H1 (cell line): ENCODE measurements at regions not wholly inside any gene's neighbourhood (a gene's known extent, or its start where the extent isn't known, plus 50 kb on each side); places are given as distances from the start of the nearest gene placed in this dataset.

Experiments
- CTCF ChIA-PET: fragments of 300-600 bp; sonication (Branson Sonifier 250); formaldehyde crosslinking; loops from one replicate; lab custom pipeline; 2021; ENCODE audit not compliant: partially characterized antibody; lab: Charles Lee
- POLR2A ChIA-PET: fragments of 300-600 bp; sonication (Branson Sonifier 250); formaldehyde crosslinking; loops from one replicate; lab custom pipeline; 2021; ENCODE audit warnings: inconsistent platforms; ENCODE audit not compliant: partially characterized antibody; lab: Charles Lee
- DNase-seq, 2 experiments: peaks; one replicate each; pipeline versions ENCODE4 v3.0.0 to v3.0.0-alpha.2; 2010 to 2022; ENCODE audit warnings: low spot score in 2 of 2, low read depth in 1 of 2, mixed read lengths in 1 of 2
- FAIRE-seq: peaks from 2 replicates; lab custom pipeline; 2011; peaks lifted over from hg19 to GRCh38; lab: Jason Lieb, UNC
- H2AFZ ChIP-seq: 2 replicates; pipeline ENCODE4 v1.8.1; 2012; ENCODE audit warnings: low read length, inconsistent platforms
- H2AK5ac ChIP-seq: 2 replicates; pipeline ENCODE4 v1.6.1; 2013; ENCODE audit warnings: low read depth, low read length
- H2BK120ac ChIP-seq: replicated peaks from 2 replicates; pipeline ENCODE3; 2013; ENCODE audit warnings: low read depth, low read length, inconsistent platforms
- H2BK12ac ChIP-seq: 2 replicates; pipeline ENCODE4 v1.6.1; 2013; ENCODE audit warnings: low read depth, low read length
- H2BK15ac ChIP-seq: 2 replicates; pipeline ENCODE4 v1.6.1; 2013; ENCODE audit warnings: low read length
- H2BK20ac ChIP-seq: 2 replicates; pipeline ENCODE4 v1.6.1; 2013; ENCODE audit warnings: low read length
- H2BK5ac ChIP-seq: 2 replicates; pipeline ENCODE4 v1.6.1; 2013; ENCODE audit warnings: low read depth, low read length
- H3K14ac ChIP-seq: 2 replicates; pipeline ENCODE4 v1.6.1; 2013; ENCODE audit warnings: inconsistent platforms; ENCODE audit not compliant: insufficient read length
- H3K18ac ChIP-seq: 2 replicates; pipeline ENCODE4 v1.6.1; 2013; ENCODE audit warnings: low read length; ENCODE audit errors: extremely low read depth
- H3K23ac ChIP-seq: 2 replicates; pipeline ENCODE4 v1.6.1; 2013; ENCODE audit warnings: inconsistent platforms; ENCODE audit not compliant: insufficient read length
- H3K23me2 ChIP-seq: 2 replicates; pipeline ENCODE4 v1.6.1; 2013; ENCODE audit warnings: low read depth, low read length
- H3K27ac ChIP-seq: 2 replicates; pipeline ENCODE4 v1.6.1; 2011; ENCODE audit warnings: low read depth, low read length, inconsistent platforms
- H3K27me3 ChIP-seq, 4 experiments: replicated peaks in 1 of 4; 1 replicate in 1 of 4; 2 replicates in 3 of 4; pipeline versions ENCODE4 v1.6.1 to v1.8.1; 2011 to 2013; ENCODE audit warnings: low read length in 3 of 4, mild to moderate bottlenecking in 3 of 4, inconsistent platforms in 2 of 4, mixed read lengths in 2 of 4, moderate library complexity in 1 of 4; ENCODE audit not compliant: control insufficient read depth in 3 of 4, insufficient read depth in 3 of 4; ENCODE audit errors: extremely low read depth in 1 of 4
- H3K36me3 ChIP-seq, 4 experiments: 2 replicates each; pipeline versions ENCODE4 v1.6.1 to v1.8.1; 2011 to 2013; ENCODE audit warnings: mild to moderate bottlenecking in 4 of 4, low read length in 3 of 4, moderate library complexity in 2 of 4, control low read depth in 1 of 4, inconsistent platforms in 1 of 4; ENCODE audit not compliant: insufficient read depth in 4 of 4, control insufficient read depth in 2 of 4
- H3K4ac ChIP-seq: replicated peaks from 2 replicates; pipeline ENCODE3; 2013; ENCODE audit warnings: low read length, low read depth, mixed read lengths, inconsistent platforms; ENCODE audit not compliant: insufficient read length
- H3K4me1 ChIP-seq, 4 experiments: replicated peaks in 1 of 4; 1 replicate in 1 of 4; 2 replicates in 3 of 4; pipeline versions ENCODE4 v1.6.1 to v1.8.1; 2011 to 2013; ENCODE audit warnings: low read length in 3 of 4, inconsistent platforms in 2 of 4, mixed read lengths in 1 of 4; ENCODE audit not compliant: insufficient read depth in 4 of 4, control insufficient read depth in 3 of 4
- H3K4me2 ChIP-seq, 2 experiments: 2 replicates each; pipeline versions ENCODE4 v1.6.1 to v1.8.1; 2011 to 2013; ENCODE audit warnings: low read depth in 2 of 2, low read length in 2 of 2, control low read depth in 1 of 2, inconsistent platforms in 1 of 2, mild to moderate bottlenecking in 1 of 2; ENCODE audit not compliant: insufficient read depth in 1 of 2
- H3K4me3 ChIP-seq, 4 experiments: fragments of 200-600, 300-600 bp in 1 of 4; sonication (generic), shearing (Covaris generic), sonication (Bioruptor Twin) in 1 of 4; 2 replicates each; pipeline versions ENCODE4 v1.5.1 to v1.8.1; 2011 to 2016; ENCODE audit warnings: low read length in 4 of 4, low read depth in 3 of 4, control low read depth in 2 of 4, inconsistent platforms in 2 of 4, mild to moderate bottlenecking in 2 of 4, mixed read lengths in 1 of 4, moderate library complexity in 1 of 4; ENCODE audit not compliant: insufficient read depth in 2 of 4; ENCODE audit errors: extremely low read depth in 1 of 4
- H3K56ac ChIP-seq: replicated peaks from 2 replicates; pipeline ENCODE3; 2013; ENCODE audit warnings: low read depth, mild to moderate bottlenecking, mixed read lengths, low read length, inconsistent platforms; ENCODE audit not compliant: insufficient read length
- H3K79me1 ChIP-seq: 2 replicates; pipeline ENCODE4 v1.6.1; 2013; ENCODE audit warnings: low read depth, low read length, control low read depth
- H3K79me2 ChIP-seq, 2 experiments: 2 replicates each; pipeline versions ENCODE4 v1.6.1 to v1.8.1; 2012 to 2013; ENCODE audit warnings: low read length in 2 of 2, mild to moderate bottlenecking in 2 of 2, inconsistent platforms in 1 of 2; ENCODE audit not compliant: insufficient read depth in 2 of 2, control insufficient read depth in 1 of 2
- H3K9ac ChIP-seq, 4 experiments: replicated peaks in 1 of 4; 1 replicate in 1 of 4; 2 replicates in 3 of 4; pipeline versions ENCODE4 v1.6.1 to v1.8.1; 2011 to 2013; ENCODE audit warnings: low read depth in 3 of 4, low read length in 3 of 4, control low read depth in 2 of 4, mild to moderate bottlenecking in 2 of 4, moderate library complexity in 2 of 4, inconsistent platforms in 1 of 4; ENCODE audit errors: extremely low read depth in 1 of 4
- H3K9me3 ChIP-seq, 2 experiments: 2 replicates each; pipeline versions ENCODE4 v1.6.1 to v1.8.1; 2012 to 2013; ENCODE audit warnings: mild to moderate bottlenecking in 2 of 2, moderate library complexity in 2 of 2, control low read depth in 1 of 2, inconsistent platforms in 1 of 2, low read depth in 1 of 2, low read length in 1 of 2, mixed read lengths in 1 of 2; ENCODE audit not compliant: insufficient read depth in 2 of 2
- H4K20me1 ChIP-seq, 2 experiments: replicated peaks in 1 of 2; 2 replicates each; pipeline versions ENCODE3 to v1.8.1; 2011 to 2013; ENCODE audit warnings: inconsistent platforms in 2 of 2, low read length in 2 of 2, mild to moderate bottlenecking in 1 of 2; ENCODE audit not compliant: insufficient read depth in 2 of 2, control insufficient read depth in 1 of 2
- H4K5ac ChIP-seq: 2 replicates; pipeline ENCODE4 v1.6.1; 2013; ENCODE audit warnings: low read length, low read depth, mixed read lengths, inconsistent platforms; ENCODE audit not compliant: insufficient read length
- H4K8ac ChIP-seq: 2 replicates; pipeline ENCODE4 v1.8.0; 2013; ENCODE audit warnings: mild to moderate bottlenecking, moderate library complexity, low read length, inconsistent platforms; ENCODE audit not compliant: insufficient read depth; ENCODE audit errors: extremely low read depth
- H4K91ac ChIP-seq: replicated peaks from 2 replicates; pipeline ENCODE3; 2013; ENCODE audit warnings: low read length, mixed read lengths, inconsistent platforms; ENCODE audit not compliant: insufficient read length
- BACH1 ChIP-seq: IDR thresholded peaks from 2 replicates; pipeline ENCODE4 v1.6.1; 2012; ENCODE audit warnings: low read length, improper control_type of control experiment
- BRCA1 ChIP-seq: IDR thresholded peaks from 2 replicates; pipeline ENCODE4 v1.6.1; 2012; ENCODE audit warnings: low read depth, low read length, improper control_type of control experiment
- CHD1 ChIP-seq: IDR thresholded peaks from 2 replicates; pipeline ENCODE4 v1.6.1; 2012; ENCODE audit warnings: low read depth, low read length, improper control_type of control experiment
- CREB1 ChIP-seq: IDR thresholded peaks from 2 replicates; pipeline ENCODE4 v1.6.1; 2012; ENCODE audit warnings: inconsistent platforms
- CTCF ChIP-seq, 3 experiments: IDR thresholded peaks; 1 replicate in 2 of 3; 2 replicates in 1 of 3; pipeline versions ENCODE4 v1.5.1 to v1.6.1; 2011; ENCODE audit warnings: low read length in 3 of 3, mild to moderate bottlenecking in 3 of 3, inconsistent platforms in 2 of 3, low read depth in 1 of 3, moderate library complexity in 1 of 3; ENCODE audit not compliant: insufficient read depth in 1 of 3; ENCODE audit errors: control extremely low read depth in 1 of 3
- GTF2F1 ChIP-seq: IDR thresholded peaks from 2 replicates; pipeline ENCODE4 v1.6.1; 2012; ENCODE audit warnings: low read depth, low read length, improper control_type of control experiment, borderline replicate concordance
- PHF8 ChIP-seq: fragments of 200-600 bp; sonication (generic); conservative IDR thresholded peaks from 2 replicates; pipeline ENCODE4 v1.7.1; 2012; ENCODE audit warnings: low read depth, mild to moderate bottlenecking, inconsistent platforms, low read length, moderate library complexity
- POLR2AphosphoS5 ChIP-seq: IDR thresholded peaks from 2 replicates; pipeline ENCODE4 v1.6.1; 2011; ENCODE audit warnings: low read depth, low read length
- SAP30 ChIP-seq: fragments of 300-600 bp; sonication (generic); IDR thresholded peaks from 2 replicates; pipeline ENCODE4 v1.7.1; 2012; ENCODE audit warnings: low read length, moderate library complexity, mild to moderate bottlenecking, inconsistent platforms; ENCODE audit not compliant: insufficient read depth, insufficient replicate concordance
- SIN3A ChIP-seq, 2 experiments: IDR thresholded peaks in 1 of 2; conservative IDR thresholded peaks in 1 of 2; 2 replicates each; pipeline ENCODE4 v1.6.1; 2011 to 2012; ENCODE audit warnings: low read length in 2 of 2, improper control_type of control experiment in 1 of 2, low read depth in 1 of 2, mild to moderate bottlenecking in 1 of 2
- SIRT6 ChIP-seq: IDR thresholded peaks from one replicate; pipeline ENCODE4 v1.7.1; 2012; ENCODE audit warnings: low read length, inconsistent platforms
- SIX5 ChIP-seq: IDR thresholded peaks from 2 replicates; pipeline ENCODE4 v1.6.1; 2011; ENCODE audit warnings: mild to moderate bottlenecking, low read depth, low read length
- ZNF274 ChIP-seq: IDR thresholded peaks from 2 replicates; pipeline ENCODE4 v1.7.0; 2012; ENCODE audit warnings: low read length, borderline replicate concordance; ENCODE audit errors: extremely low read depth

- H3K4ac ChIP-seq = no peak overlapping the region
- no peak overlapping the region for H4K8ac ChIP-seq
- H3K56ac ChIP-seq = no peak overlapping the region
- H3K27me3 ChIP-seq = no peaks in the 10 kb centered on the region
- H2BK12ac ChIP-seq = no peak overlapping the region
- no peak overlapping the region for H4K91ac ChIP-seq
- no peak overlapping the region for H3K14ac ChIP-seq
- no peak overlapping the region for H2AK5ac ChIP-seq
- H3K79me2 ChIP-seq = no peaks in the 10 kb centered on the region
- no peak overlapping the region for H3K23ac ChIP-seq
- H3K18ac ChIP-seq = no peak overlapping the region
- ChIA-PET CTCF (interaction anchor here (1.1 kb wide), 1 partner anchor 11 kb away, joined by 4 read pairs; no protein-coding TSS in a partner anchor), POLR2A (no interaction called here)
- DNase-seq = no peak
- no peak for TF ChIP-seq PHF8
- no peak for TF ChIP-seq BRCA1
- TF ChIP-seq SIRT6 = no peak
- TF ChIP-seq BACH1 = no peak
- no peak for TF ChIP-seq CTCF (IDR thresholded peaks at IDR 0.05; ENCODE audit: control extremely low read depth in 1 of 3, insufficient read depth in 1 of 3, low read depth in 1 of 3, low read length in 3 of 3)
- no peak for TF ChIP-seq CHD1
- no peak for TF ChIP-seq SIX5
- TF ChIP-seq SAP30 = no peak
- no peak for TF ChIP-seq SIN3A (conservative IDR thresholded peaks at IDR 0.05 in 1 of 2, IDR thresholded peaks at IDR 0.05 in 1 of 2; ENCODE audit: low read depth in 1 of 2, low read length in 2 of 2)
- no peak for TF ChIP-seq ZNF274
- TF ChIP-seq POLR2AphosphoS5 = no peak
- no peak for TF ChIP-seq GTF2F1
- TF ChIP-seq CREB1 = no peak
- H3K9me3 ChIP-seq = no peaks in the 10 kb centered on the region
- no peaks in the 10 kb centered on the region for H3K36me3 ChIP-seq
- H3K23me2 ChIP-seq = no peaks in the 10 kb centered on the region
- no peaks in the 10 kb centered on the region for H3K79me1 ChIP-seq
- H3K9ac ChIP-seq = no peak overlapping the region
- H2AFZ ChIP-seq = no peak overlapping the region
- 0 out of 7 replicates have a peak, but pooled peaks cover 0 to 3% (median 0%) of the 10 kb centered on the region in 4 experiments for H3K4me1 ChIP-seq
- H3K4me3 ChIP-seq = no peak overlapping the region
- H4K20me1 ChIP-seq = no peaks in the 10 kb centered on the region
- H2BK5ac ChIP-seq = no peak overlapping the region
- no peak overlapping the region for H2BK20ac ChIP-seq
- no peak overlapping the region for H4K5ac ChIP-seq
- no peak overlapping the region for H2BK15ac ChIP-seq
- no peak overlapping the region for H2BK120ac ChIP-seq
- no peak for FAIRE-seq
- no peak overlapping the region for H3K27ac ChIP-seq
- no peak overlapping the region for H3K4me2 ChIP-seq
Measured at GRCh38 chr9:10957878-10958277, 345.1 kb upstream of the PTPRD start.
